CD4-positive, alpha-beta T cell (primary cell): ENCODE measurements at regions not wholly inside any gene's neighbourhood (a gene's known extent, or its start where the extent isn't known, plus 50 kb on each side); places are given as distances from the start of the nearest gene placed in this dataset.

Source experiments
- ATAC-seq: fragments of 200-7000 bp; cut with Tn5 transposase; one replicate; pipeline ENCODE4 v1.10.0; 2022; ENCODE audit warnings: mild to moderate bottlenecking; ENCODE audit not compliant: poor library complexity
- CTCF ChIA-PET: fragments of 350-600 bp; sonication (Branson Sonifier 250); formaldehyde crosslinking; loops from one replicate; lab custom pipeline; 2021; ENCODE audit warnings: antibody characterized with exemption, inconsistent platforms; lab: Charles Lee
- POLR2A ChIA-PET: fragments of 350-600 bp; sonication (Branson Sonifier 250); formaldehyde crosslinking; loops from one replicate; lab custom pipeline; 2021; ENCODE audit warnings: antibody characterized with exemption, inconsistent platforms; lab: Charles Lee
- DNase-seq, 14 experiments: peaks; one replicate each; pipeline ENCODE4 v3.0.0-alpha.2; 2013 to 2020; ENCODE audit warnings: mixed read lengths in 2 of 14
- H3K27ac ChIP-seq, 2 donors: one replicate each; pipeline versions ENCODE4 v1.5.1 to v1.7.0; 2013; ENCODE audit warnings: low read length in 2 of 2, low read depth in 1 of 2, mild to moderate bottlenecking in 1 of 2
- H3K27me3 ChIP-seq, 2 experiments: 1 replicate in 1 of 2; 2 replicates in 1 of 2; pipeline versions ENCODE4 v1.6.1 to v1.7.0; 2013; ENCODE audit warnings: low read length in 2 of 2, control low read depth in 1 of 2, mild to moderate bottlenecking in 1 of 2, moderate library complexity in 1 of 2; ENCODE audit not compliant: insufficient read depth in 2 of 2, control insufficient read depth in 1 of 2
- H3K36me3 ChIP-seq: one replicate; pipeline ENCODE4 v1.6.1; 2013; ENCODE audit warnings: low read length, control low read depth; ENCODE audit not compliant: insufficient read depth
- H3K4me1 ChIP-seq: one replicate; pipeline ENCODE4 v1.6.1; 2013; ENCODE audit warnings: low read length, control low read depth; ENCODE audit not compliant: insufficient read depth
- H3K4me3 ChIP-seq: one replicate; pipeline ENCODE4 v1.5.1; 2013; ENCODE audit warnings: mild to moderate bottlenecking, low read length, moderate library complexity
- H3K9me3 ChIP-seq, 2 experiments: 1 replicate in 1 of 2; 2 replicates in 1 of 2; pipeline versions ENCODE4 v1.6.1 to v1.7.0; 2013; ENCODE audit warnings: low read length in 2 of 2, mild to moderate bottlenecking in 2 of 2, control low read depth in 1 of 2, moderate library complexity in 1 of 2; ENCODE audit not compliant: control insufficient read depth in 1 of 2, insufficient read depth in 1 of 2
- H3K27ac Mint-ChIP-seq: one replicate; pipeline ENCODE4 v1.8.0; 2020; ENCODE audit warnings: mixed read lengths
- H3K27me3 Mint-ChIP-seq: one replicate; pipeline ENCODE4 v1.8.0; 2021; ENCODE audit warnings: mixed read lengths
- H3K36me3 Mint-ChIP-seq: one replicate; pipeline ENCODE4 v1.8.0; 2021; ENCODE audit warnings: low read depth, mixed read lengths
- H3K4me1 Mint-ChIP-seq: one replicate; pipeline ENCODE4 v1.8.0; 2021; ENCODE audit warnings: low read depth, mixed read lengths
- H3K4me3 Mint-ChIP-seq: one replicate; pipeline ENCODE4 v1.8.0; 2020; ENCODE audit warnings: mild to moderate bottlenecking, mixed read lengths
- H3K9me3 Mint-ChIP-seq: one replicate; pipeline ENCODE4 v1.8.0; 2020; ENCODE audit warnings: mixed read lengths
- intact Hi-C, 2 experiments: fragments of 100-400 bp; cut with DNase I in 1 of 2; cut with micrococcal nuclease in 1 of 2; formaldehyde crosslinking; loops; one replicate each; pipeline versions ENCODE4 v1.15.1 to v1.9.0; 2023 to 2025; cut with DNase I, micrococcal nuclease
- TF ChIP-seq, protein P1 (sequence below): fragments of 200-600 bp; IDR thresholded peaks from one replicate; pipeline ENCODE4 v1.8.0; 2022; ENCODE audit warnings: antibody characterized with exemption, mild to moderate bottlenecking

DNA sequence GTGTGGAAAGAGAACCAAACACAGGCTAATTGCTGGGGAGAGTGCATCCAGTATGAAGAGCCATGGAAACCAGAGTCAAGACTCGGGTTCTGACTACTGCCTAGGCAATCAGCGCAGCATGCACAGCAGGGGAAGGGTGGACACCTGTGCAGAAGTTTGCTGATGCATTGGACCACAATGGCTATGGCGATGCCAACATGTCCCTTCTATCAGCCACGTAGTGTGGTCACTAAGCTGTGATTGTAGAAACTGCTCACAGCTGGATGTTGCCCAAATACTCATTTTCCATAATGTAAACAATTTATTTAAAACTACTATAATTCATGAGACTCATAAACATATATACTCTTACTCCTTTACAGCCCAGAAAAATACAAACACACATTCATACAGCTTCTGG, 1718.2 kb downstream of the EFNB2 start:
- no peak for DNase-seq
- H3K9me3 ChIP-seq: no peaks in the 10 kb centered on the region
- ChIA-PET CTCF (no interaction called here), POLR2A (no interaction called here)
- Mint-ChIP-seq H3K9me3 (no peaks in the 10 kb centered on the region), H3K27me3 (no peaks in the 10 kb centered on the region), H3K4me3 (no peak overlapping the region), H3K4me1 (no peaks in the 10 kb centered on the region), H3K27ac (no peak overlapping the region), H3K36me3 (no peaks in the 10 kb centered on the region)
- no peaks in the 10 kb centered on the region for H3K36me3 ChIP-seq
- no peak for ATAC-seq
- no peaks in the 10 kb centered on the region for H3K27me3 ChIP-seq
- no peaks in the 10 kb centered on the region for H3K4me1 ChIP-seq
- no peak overlapping the region for H3K4me3 ChIP-seq
- no peak overlapping the region for H3K27ac ChIP-seq
- TF ChIP-seq, protein P1, sequence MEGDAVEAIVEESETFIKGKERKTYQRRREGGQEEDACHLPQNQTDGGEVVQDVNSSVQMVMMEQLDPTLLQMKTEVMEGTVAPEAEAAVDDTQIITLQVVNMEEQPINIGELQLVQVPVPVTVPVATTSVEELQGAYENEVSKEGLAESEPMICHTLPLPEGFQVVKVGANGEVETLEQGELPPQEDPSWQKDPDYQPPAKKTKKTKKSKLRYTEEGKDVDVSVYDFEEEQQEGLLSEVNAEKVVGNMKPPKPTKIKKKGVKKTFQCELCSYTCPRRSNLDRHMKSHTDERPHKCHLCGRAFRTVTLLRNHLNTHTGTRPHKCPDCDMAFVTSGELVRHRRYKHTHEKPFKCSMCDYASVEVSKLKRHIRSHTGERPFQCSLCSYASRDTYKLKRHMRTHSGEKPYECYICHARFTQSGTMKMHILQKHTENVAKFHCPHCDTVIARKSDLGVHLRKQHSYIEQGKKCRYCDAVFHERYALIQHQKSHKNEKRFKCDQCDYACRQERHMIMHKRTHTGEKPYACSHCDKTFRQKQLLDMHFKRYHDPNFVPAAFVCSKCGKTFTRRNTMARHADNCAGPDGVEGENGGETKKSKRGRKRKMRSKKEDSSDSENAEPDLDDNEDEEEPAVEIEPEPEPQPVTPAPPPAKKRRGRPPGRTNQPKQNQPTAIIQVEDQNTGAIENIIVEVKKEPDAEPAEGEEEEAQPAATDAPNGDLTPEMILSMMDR: no peak
- intact Hi-C loops: no loop called here

GRCh38 chr13:104816726-104817125, 1718.7 kb downstream of the EFNB2 start:
- H3K4me1 Mint-ChIP-seq: no peaks in the 10 kb centered on the region
- no peaks in the 10 kb centered on the region for H3K27me3 Mint-ChIP-seq
- intact Hi-C loops: no loop called here
- DNase-seq (no peak), ATAC-seq (no peak)
- no peaks in the 10 kb centered on the region for H3K27me3 ChIP-seq
- H3K4me3 Mint-ChIP-seq: no peak overlapping the region
- H3K9me3 ChIP-seq: no peaks in the 10 kb centered on the region
- no peaks in the 10 kb centered on the region for H3K4me1 ChIP-seq
- H3K9me3 Mint-ChIP-seq: no peaks in the 10 kb centered on the region
- H3K27ac Mint-ChIP-seq: no peak overlapping the region
- H3K4me3 ChIP-seq: no peak overlapping the region
- no peaks in the 10 kb centered on the region for H3K36me3 ChIP-seq
- H3K27ac ChIP-seq: no peak overlapping the region
- POLR2A ChIA-PET: no interaction called here
- CTCF ChIA-PET: no interaction called here
- H3K36me3 Mint-ChIP-seq: no peaks in the 10 kb centered on the region
- TF ChIP-seq, protein P1: no peak

GRCh38 chr13:104810242-104810641, 1725.2 kb downstream of the EFNB2 start:
- Histone ChIP-seq H3K4me1 (no peaks in the 10 kb centered on the region), H3K4me3 (no peak overlapping the region), H3K9me3 (no peaks in the 10 kb centered on the region), H3K36me3 (no peaks in the 10 kb centered on the region), H3K27ac (no peak overlapping the region), H3K27me3 (no peaks in the 10 kb centered on the region)
- Mint-ChIP-seq H3K27ac (no peak overlapping the region), H3K36me3 (no peaks in the 10 kb centered on the region), H3K4me3 (no peak overlapping the region), H3K9me3 (no peaks in the 10 kb centered on the region), H3K27me3 (no peaks in the 10 kb centered on the region), H3K4me1 (peaks cover 9% of the 10 kb centered on the region)
- intact Hi-C loops: no loop called here
- TF ChIP-seq, protein P1: no peak
- ATAC-seq: no peak
- no peak for DNase-seq
- POLR2A ChIA-PET: no interaction called here
- CTCF ChIA-PET: no interaction called here
